ENCODE measurements at regions not wholly inside any gene's neighbourhood (a gene's known extent, or its start where the extent isn't known, plus 50 kb on each side); places are given as distances from the start of the nearest gene placed in this dataset.

GRCh38 chr11:28631148-28631547, 523.0 kb downstream of the METTL15 start:
- Histone ChIP-seq H3K4me1 (ENCODE audit: control insufficient read depth, low read length) (no peaks in the 10 kb centered on the region), H3K27me3 (ENCODE audit: control insufficient read depth, low read length) (no peaks in the 10 kb centered on the region), H4K20me1 (ENCODE audit: control insufficient read depth, insufficient read depth, low read depth, low read length) (no peaks in the 10 kb centered on the region), H3K4me3 (ENCODE audit: low read length) (no peak overlapping the region), H3K9me3 (ENCODE audit: control insufficient read depth, insufficient read depth, low read length) (no peaks in the 10 kb centered on the region), H3K27ac (ENCODE audit: low read depth, low read length) (no peak overlapping the region), H3F3A (ENCODE audit: control insufficient read depth, insufficient read depth) (no peaks in the 10 kb centered on the region), H3K4me2 (ENCODE audit: low read length) (no peak overlapping the region), H3K79me2 (ENCODE audit: control insufficient read depth, low read length) (no peaks in the 10 kb centered on the region), H3K36me3 (ENCODE audit: control insufficient read depth, low read length) (no peaks in the 10 kb centered on the region), H3K9me2 (replicated peaks; ENCODE audit: control insufficient read depth, low read length) (no peaks in the 10 kb centered on the region)
- TF ChIP-seq EZH2phosphoT487 (IDR thresholded peaks at IDR 0.05; ENCODE audit: borderline replicate concordance, low read length) (no peak), CTCF (IDR thresholded peaks at IDR 0.05; ENCODE audit: low read depth, low read length, poor library complexity, severe bottlenecking) (no peak)

GRCh38 chr11:28629235-28629634, 521.0 kb downstream of the METTL15 start:
- Histone ChIP-seq H3K4me2 (ENCODE audit: low read length) (no peak overlapping the region), H3K4me1 (ENCODE audit: control insufficient read depth, low read length) (no peaks in the 10 kb centered on the region), H4K20me1 (ENCODE audit: control insufficient read depth, insufficient read depth, low read depth, low read length) (no peaks in the 10 kb centered on the region), H3K27ac (ENCODE audit: low read depth, low read length) (no peak overlapping the region), H3K27me3 (ENCODE audit: control insufficient read depth, low read length) (no peaks in the 10 kb centered on the region), H3F3A (ENCODE audit: control insufficient read depth, insufficient read depth) (no peaks in the 10 kb centered on the region), H3K9me3 (ENCODE audit: control insufficient read depth, insufficient read depth, low read length) (no peaks in the 10 kb centered on the region), H3K36me3 (ENCODE audit: control insufficient read depth, low read length) (no peaks in the 10 kb centered on the region), H3K4me3 (ENCODE audit: low read length) (no peak overlapping the region), H3K9me2 (replicated peaks; ENCODE audit: control insufficient read depth, low read length) (no peaks in the 10 kb centered on the region), H3K79me2 (ENCODE audit: control insufficient read depth, low read length) (no peaks in the 10 kb centered on the region)
- TF ChIP-seq EZH2phosphoT487 (IDR thresholded peaks at IDR 0.05; ENCODE audit: borderline replicate concordance, low read length) (no peak), CTCF (IDR thresholded peaks at IDR 0.05; ENCODE audit: low read depth, low read length, poor library complexity, severe bottlenecking) (no peak)

- H3K79me2 ChIP-seq (ENCODE audit: control insufficient read depth, low read length): no peaks in the 10 kb centered on the region
- no peaks in the 10 kb centered on the region for H3K36me3 ChIP-seq (ENCODE audit: control insufficient read depth, low read length)
- no peak overlapping the region for H3K4me3 ChIP-seq (ENCODE audit: low read length)
- no peaks in the 10 kb centered on the region for H3K9me3 ChIP-seq (ENCODE audit: control insufficient read depth, insufficient read depth, low read length)
- no peaks in the 10 kb centered on the region for H4K20me1 ChIP-seq (ENCODE audit: control insufficient read depth, insufficient read depth, low read depth, low read length)
- no peaks in the 10 kb centered on the region for H3K27me3 ChIP-seq (ENCODE audit: control insufficient read depth, low read length)
- TF ChIP-seq CTCF (IDR thresholded peaks at IDR 0.05; ENCODE audit: low read depth, low read length, poor library complexity, severe bottlenecking): no peak
- no peak for TF ChIP-seq EZH2phosphoT487 (IDR thresholded peaks at IDR 0.05; ENCODE audit: borderline replicate concordance, low read length)
- no peaks in the 10 kb centered on the region for H3F3A ChIP-seq (ENCODE audit: control insufficient read depth, insufficient read depth)
- no peak overlapping the region for H3K27ac ChIP-seq (ENCODE audit: low read depth, low read length)
- no peaks in the 10 kb centered on the region for H3K9me2 ChIP-seq (replicated peaks; ENCODE audit: control insufficient read depth, low read length)
- H3K4me1 ChIP-seq (ENCODE audit: control insufficient read depth, low read length): no peaks in the 10 kb centered on the region
- no peak overlapping the region for H3K4me2 ChIP-seq (ENCODE audit: low read length)
Measured at GRCh38 chr11:28628412-28628811, 520.2 kb downstream of the METTL15 start.

Data from DOHH2 (cell line).